ENCODE measurements at regions not wholly inside any gene's neighbourhood (a gene's known extent, or its start where the extent isn't known, plus 50 kb on each side); places are given as distances from the start of the nearest gene placed in this dataset.

DNA sequence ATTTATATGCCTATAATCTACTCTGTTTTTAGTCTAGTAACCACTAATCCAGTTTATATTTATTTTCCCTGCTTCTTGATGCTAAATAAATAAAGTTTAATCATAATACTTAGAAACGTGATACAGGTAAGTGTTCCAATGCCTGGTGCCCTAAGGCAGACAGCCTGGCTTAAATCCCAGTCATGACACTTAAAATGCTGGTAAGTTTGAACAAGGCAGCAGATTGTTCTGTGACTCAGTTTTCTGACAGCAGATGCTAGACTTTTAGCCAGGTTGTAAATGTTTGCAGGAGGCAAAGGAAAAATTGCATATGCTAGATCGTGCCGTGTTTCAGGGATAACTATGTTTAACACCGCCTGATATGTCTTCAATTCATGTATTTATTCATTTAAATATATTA, 2661.6 kb downstream of the PCDH7 start (continued):
- TF ChIP-seq CBX5 (IDR thresholded peaks at IDR 0.05; ENCODE audit: low read depth, low read length): no peak
- TF ChIP-seq, protein P1, sequence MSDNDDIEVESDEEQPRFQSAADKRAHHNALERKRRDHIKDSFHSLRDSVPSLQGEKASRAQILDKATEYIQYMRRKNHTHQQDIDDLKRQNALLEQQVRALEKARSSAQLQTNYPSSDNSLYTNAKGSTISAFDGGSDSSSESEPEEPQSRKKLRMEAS (IDR thresholded peaks at IDR 0.05): no peak
- no peak for TF ChIP-seq TEAD4 (IDR thresholded peaks at IDR 0.05; ENCODE audit: low read depth, low read length)
